Brain pericyte (primary cell): ENCODE measurements at regions not wholly inside any gene's neighbourhood (a gene's known extent, or its start where the extent isn't known, plus 50 kb on each side); places are given as distances from the start of the nearest gene placed in this dataset.
"Not testable (repeated sequence)": the region's sequence is repeated elsewhere in the genome, so short reads cannot be mapped to it uniquely, and the experiment has no call there.

Source experiments
- DNase-seq: peaks from one replicate; pipeline ENCODE4 v3.0.0-alpha.2; 2012; ENCODE audit warnings: low read depth, low spot score

DNA sequence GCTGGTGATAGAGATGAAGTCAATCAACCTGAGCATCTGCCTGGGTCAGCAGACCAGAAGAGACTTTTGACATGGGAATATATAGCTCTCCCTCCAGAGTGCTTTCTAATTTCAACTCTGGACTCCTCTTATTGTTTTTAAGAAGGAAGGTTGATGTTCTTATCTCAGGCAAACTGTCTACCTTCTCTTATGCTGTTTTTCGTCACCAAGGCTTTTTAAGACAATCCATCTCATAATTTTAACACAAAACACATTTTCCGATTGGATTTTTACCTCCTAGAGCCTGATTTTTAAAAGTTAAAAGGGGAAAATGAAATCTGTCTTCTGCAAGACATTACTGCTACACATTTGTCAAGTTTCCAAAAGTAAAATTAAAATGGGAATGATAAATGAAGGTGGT is 368.7 kb upstream of the MIS18BP1 start:
- no peak for DNase-seq

DNA sequence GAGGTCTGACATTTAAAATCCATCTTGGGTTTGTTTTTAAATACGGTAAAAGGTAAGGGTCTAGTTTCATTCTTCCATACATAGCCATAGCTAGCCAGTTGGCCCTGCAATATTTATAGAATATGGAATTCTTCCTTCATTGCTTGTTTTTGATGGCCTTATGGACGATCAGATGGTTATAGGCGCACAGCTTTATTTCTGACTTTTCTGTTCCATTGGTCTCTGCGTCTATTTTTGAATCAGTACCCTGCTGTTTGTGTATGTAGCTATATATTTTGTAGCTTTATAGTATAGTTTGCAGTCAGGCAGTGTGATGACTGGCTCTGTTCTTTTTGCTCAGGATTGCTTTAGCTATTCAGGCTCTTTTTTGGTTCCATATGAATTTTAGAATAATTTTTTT is 366.8 kb upstream of the MIS18BP1 start:
- DNase-seq, result no peak

DNA sequence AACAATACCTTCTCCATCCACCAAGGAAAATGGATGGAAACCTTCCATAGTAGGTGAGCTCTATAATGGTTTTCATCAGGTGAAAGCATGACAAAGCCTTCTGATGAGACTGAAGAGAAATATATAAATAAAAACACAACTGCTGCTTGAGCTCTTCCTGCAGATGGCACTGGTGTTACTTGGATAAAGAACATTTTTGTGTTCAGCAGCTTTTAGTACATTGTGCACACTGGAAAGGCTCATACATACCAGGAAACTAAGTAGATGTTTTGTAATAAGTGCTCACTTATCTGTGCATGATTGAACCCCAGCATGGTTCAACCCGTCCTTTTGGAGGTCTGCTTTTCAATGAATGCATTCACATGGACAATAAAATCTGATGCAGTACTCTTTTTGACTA is 357.3 kb upstream of the MIS18BP1 start:
- no peak for DNase-seq

DNA sequence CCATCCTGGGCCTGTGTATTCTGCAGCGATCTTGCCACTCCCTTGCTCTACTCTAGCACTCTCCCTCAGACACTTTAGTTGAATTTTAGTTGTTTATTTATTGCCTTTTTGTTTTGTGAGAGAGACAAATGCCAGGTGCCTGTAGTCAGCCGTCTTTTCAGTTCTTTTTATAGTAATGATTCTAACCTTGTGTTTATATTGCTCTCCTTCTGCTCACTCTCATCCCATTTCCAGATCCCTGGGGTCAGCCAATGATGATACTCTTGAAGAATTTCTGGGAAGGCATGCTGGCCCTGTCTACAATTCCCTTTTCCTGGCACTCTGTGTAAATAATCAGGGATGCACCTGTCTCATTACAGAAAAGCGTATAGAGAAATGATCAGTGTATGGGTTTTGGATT is 334.1 kb upstream of the MIS18BP1 start:
- no peak for DNase-seq

- DNase-seq, result no peak
Observed at GRCh38 chr14:45559626-45560025, 306.6 kb upstream of the MIS18BP1 start.

DNA sequence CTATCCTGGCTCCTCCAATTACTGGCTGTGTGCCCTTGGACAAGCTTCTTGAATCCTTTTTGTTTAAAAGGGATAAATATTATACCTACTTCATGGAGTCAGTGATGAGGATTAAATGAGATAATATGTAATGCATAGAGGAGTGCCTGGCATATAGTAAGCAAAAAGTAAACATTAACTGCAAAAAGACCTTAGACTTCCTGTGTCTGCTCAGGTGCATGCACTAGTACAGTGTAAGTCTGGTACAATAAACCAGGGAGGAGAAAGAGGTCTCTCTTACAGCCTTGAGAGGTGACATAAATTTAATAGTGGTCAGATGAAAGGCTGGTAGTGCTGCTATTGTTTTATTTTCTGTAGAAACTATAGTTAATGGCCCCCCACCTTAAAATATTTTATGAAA is 305.2 kb upstream of the MIS18BP1 start:
- no peak for DNase-seq

DNA sequence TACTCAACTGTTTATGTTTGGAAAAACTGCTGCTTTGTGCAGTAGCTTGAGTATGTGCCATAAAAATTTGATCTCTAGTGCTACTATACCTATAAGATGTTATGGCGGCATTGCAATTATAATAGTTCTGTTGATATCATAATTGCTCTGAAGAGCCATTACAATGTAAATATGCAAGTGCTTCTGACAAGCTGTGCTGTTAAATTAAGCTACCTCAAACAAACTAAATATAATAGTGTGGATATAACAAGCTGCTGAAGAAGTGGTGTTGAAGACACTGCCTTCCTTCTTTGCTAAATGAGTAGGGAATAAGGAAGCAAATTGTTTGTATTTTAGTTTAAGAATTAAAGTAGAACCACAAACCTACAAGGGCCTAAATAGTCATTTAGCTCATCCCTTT is 301.0 kb upstream of the MIS18BP1 start:
- DNase-seq, result no peak

- not testable (repeated sequence) for DNase-seq
Observed at GRCh38 chr14:45551240-45551820, 298.3 kb upstream of the MIS18BP1 start.

DNA sequence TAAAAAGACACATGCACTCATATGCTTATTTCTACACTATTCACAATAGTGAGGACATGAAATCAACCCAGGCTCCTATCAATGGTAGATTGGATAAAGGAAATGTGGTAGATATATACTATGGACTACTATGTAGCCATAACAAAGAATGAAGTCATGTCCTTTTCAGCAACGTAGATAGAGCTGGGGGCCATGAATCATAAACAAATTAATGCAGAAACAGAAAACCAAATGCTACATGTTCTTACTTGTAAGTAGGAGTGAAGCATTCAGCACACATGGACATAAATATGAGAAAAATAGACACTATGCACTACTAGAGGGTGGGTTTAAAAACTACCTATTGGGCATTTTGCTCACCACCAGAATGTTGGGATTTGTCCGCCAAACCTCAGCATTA is 278.0 kb upstream of the MIS18BP1 start:
- no peak for DNase-seq

- DNase-seq, result no peak
Observed at GRCh38 chr14:45526715-45527549, 273.9 kb upstream of the MIS18BP1 start.

DNA sequence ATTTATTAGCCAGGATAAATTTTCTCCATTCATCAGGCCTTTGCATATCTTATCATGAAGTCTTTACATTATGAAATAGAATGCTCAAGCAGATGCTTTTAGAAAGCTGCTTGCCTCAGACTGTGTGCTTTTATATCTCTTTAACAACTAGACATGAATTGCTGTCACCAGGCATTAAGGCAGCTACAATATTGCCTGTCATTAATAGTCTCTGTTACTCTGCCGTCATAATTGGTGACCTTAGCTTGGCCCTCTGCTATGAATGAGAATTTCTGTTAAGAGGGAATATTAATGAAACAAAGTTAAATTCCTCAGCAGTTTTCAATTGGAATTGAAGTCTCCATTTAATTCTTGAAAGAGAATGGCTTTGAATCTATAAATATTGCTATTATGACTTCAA is 266.8 kb upstream of the MIS18BP1 start:
- DNase-seq, result no peak

DNA sequence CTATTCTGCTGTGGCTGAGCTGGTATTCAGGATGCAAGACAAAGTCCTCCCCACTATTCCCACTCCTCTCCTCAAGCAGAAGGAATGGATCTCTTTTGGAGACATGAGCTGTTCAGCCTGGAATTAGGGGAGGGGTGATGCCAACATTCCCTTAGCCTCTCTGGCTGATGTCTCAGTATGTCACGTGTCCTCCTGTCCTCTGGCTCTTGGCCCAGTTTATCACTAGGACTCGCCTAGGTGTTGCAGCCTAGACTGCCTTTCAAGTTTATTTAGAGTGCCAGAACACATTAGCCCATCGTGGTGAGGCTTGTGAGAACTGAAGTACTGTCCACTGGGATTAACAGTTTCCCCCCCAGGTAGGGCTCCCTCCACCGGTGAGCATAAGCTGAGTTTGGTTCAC is 239.9 kb upstream of the MIS18BP1 start:
- no peak for DNase-seq

- no peak for DNase-seq
Observed at GRCh38 chr14:45491914-45492313, 238.9 kb upstream of the MIS18BP1 start.

DNA sequence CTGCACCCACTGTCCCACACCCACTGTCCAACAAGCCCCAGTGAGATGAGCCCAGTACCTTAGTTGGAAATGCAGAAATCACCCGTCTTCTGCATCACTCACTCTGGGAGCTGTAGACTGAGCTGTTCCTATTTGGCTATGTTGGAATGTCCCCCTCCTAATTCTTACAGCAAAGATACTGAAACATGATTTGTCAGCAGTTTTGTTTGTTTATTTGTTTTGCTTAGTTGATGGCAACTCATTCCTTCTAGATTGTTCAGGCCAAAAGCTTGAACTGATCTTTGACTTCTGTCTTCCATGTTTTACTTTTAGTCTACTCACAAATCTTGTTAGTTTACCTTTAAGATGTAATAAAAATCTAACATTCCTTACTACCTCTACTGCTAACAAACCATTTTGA is 233.6 kb upstream of the MIS18BP1 start:
- no peak for DNase-seq

DNA sequence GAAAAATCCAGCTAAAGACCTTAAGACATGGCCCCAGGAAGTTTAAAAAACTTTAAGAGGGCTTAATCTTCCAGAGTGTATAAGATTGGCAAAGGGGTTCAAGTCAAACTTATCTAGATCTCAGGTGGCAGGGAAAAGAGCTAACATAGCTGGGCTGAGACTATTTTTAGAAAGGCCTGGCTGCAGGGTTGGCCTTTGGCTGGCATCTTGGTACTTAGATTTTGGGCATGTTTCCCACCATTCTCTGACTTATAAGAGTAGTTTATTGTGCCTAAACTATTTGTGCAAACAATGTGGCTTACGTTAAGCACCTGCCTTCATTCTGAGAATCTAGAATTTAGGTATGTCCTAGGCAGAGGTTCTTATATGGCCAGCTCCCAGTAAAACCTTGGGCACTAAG is 214.0 kb upstream of the MIS18BP1 start:
- no peak for DNase-seq

GRCh38 chr14:45434221-45434620 is 181.2 kb upstream of the MIS18BP1 start:
- DNase-seq, result no peak

GRCh38 chr14:45426685-45427282 is 173.8 kb upstream of the MIS18BP1 start:
- no peak for DNase-seq

GRCh38 chr14:45406942-45407341 is 153.9 kb upstream of the MIS18BP1 start:
- DNase-seq, result no peak

- no peak for DNase-seq
Observed at GRCh38 chr14:45400950-45401640, 148.1 kb upstream of the MIS18BP1 start.

DNA sequence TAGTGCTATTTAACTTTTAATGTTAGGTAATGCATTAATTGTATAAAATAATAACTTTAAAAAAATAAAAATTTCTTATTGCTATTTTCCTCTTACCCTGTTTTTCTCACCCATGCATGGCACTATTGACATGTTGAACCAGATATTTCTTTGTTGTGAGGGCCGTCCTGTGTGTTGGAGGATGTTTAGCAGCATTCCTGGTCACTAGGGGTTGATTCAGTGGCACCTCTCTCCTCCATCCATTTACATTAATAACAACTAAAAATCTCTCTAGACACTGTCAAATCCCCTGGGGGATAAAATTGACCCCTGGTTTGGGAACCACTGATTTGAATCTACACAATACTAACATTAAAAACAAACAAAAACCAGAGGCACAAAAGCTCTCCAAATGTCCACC is 147.5 kb upstream of the MIS18BP1 start:
- no peak for DNase-seq

GRCh38 chr14:45381091-45381490 is 128.1 kb upstream of the MIS18BP1 start:
- DNase-seq, result no peak

- no peak for DNase-seq
Observed at GRCh38 chr14:45377166-45377565, 124.2 kb upstream of the MIS18BP1 start.
